ENCODE measurements at regions not wholly inside any gene's neighbourhood (a gene's known extent, or its start where the extent isn't known, plus 50 kb on each side); places are given as distances from the start of the nearest gene placed in this dataset.

DNA sequence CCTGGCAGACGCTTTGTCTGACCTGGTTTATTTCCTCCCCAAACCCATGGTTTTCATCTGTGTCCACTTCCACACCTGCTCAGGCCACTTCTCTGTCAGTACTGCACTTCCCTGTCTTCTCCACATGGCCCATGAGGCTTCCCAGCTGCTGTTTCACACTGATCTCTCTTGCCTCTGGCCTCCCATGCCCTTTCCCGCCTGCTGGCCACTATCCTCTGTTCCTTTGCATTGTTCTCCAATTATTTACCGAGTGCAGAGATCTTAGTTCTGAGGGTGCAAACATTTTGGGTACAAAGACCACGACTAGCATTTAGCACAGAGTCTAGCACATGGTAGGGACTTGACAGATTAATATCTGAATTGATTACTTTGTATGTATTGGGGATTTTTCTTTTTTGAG lies 174.8 kb upstream of the NPY2R start:
- TF ChIP-seq CTCF (conservative IDR thresholded peaks at IDR 0.05; ENCODE audit: low read length) (no peak), EZH2phosphoT487 (IDR thresholded peaks at IDR 0.05; ENCODE audit: borderline replicate concordance) (no peak)

Data from Loucy (cell line).